ENCODE measurements at regions not wholly inside any gene's neighbourhood (a gene's known extent, or its start where the extent isn't known, plus 50 kb on each side); places are given as distances from the start of the nearest gene placed in this dataset.
"Not testable (repeated sequence)": the region's sequence is repeated elsewhere in the genome, so short reads cannot be mapped to it uniquely, and the experiment has no call there.

- DNase-seq (ENCODE audit: low read depth in 2 of 3, low spot score in 2 of 3) = no peak
These were observed 146.0 kb upstream of the SH3BP4 start for GRCh38 chr2:234805836-234806235.

- no peak for DNase-seq (ENCODE audit: low read depth in 2 of 3, low spot score in 2 of 3)
These were observed 147.1 kb upstream of the SH3BP4 start for GRCh38 chr2:234804704-234805103.

- DNase-seq (ENCODE audit: low read depth in 2 of 3, low spot score in 2 of 3) = no peak
These were observed 149.0 kb upstream of the SH3BP4 start for GRCh38 chr2:234802845-234803171.

- DNase-seq (ENCODE audit: low read depth in 2 of 3, low spot score in 2 of 3) = no peak
These were observed 149.6 kb upstream of the SH3BP4 start for GRCh38 chr2:234802071-234802844.

- no peak for DNase-seq (ENCODE audit: low read depth in 2 of 3, low spot score in 2 of 3)
These were observed 154.1 kb upstream of the SH3BP4 start for GRCh38 chr2:234797566-234798250.

- no peak for DNase-seq (ENCODE audit: low read depth in 2 of 3, low spot score in 2 of 3)
These were observed 155.7 kb upstream of the SH3BP4 start for GRCh38 chr2:234796045-234796591.

- no peak for DNase-seq (ENCODE audit: low read depth in 2 of 3, low spot score in 2 of 3)
These were observed 156.4 kb upstream of the SH3BP4 start for GRCh38 chr2:234795272-234795920.

GRCh38 chr2:234794866-234795265 is 157.0 kb upstream of the SH3BP4 start:
- DNase-seq (ENCODE audit: low read depth in 2 of 3, low spot score in 2 of 3) = no peak

GRCh38 chr2:234793212-234793785 is 158.5 kb upstream of the SH3BP4 start:
- no peak for DNase-seq (ENCODE audit: low read depth in 2 of 3, low spot score in 2 of 3)

GRCh38 chr2:234792621-234793022 is 159.2 kb upstream of the SH3BP4 start:
- DNase-seq (ENCODE audit: low read depth in 2 of 3, low spot score in 2 of 3) = no peak

- DNase-seq (ENCODE audit: low read depth in 2 of 3, low spot score in 2 of 3) = not testable (repeated sequence)
These were observed 159.7 kb upstream of the SH3BP4 start for GRCh38 chr2:234792096-234792495.

GRCh38 chr2:234790380-234790779 is 161.4 kb upstream of the SH3BP4 start:
- DNase-seq (ENCODE audit: low read depth in 2 of 3, low spot score in 2 of 3) = no peak

GRCh38 chr2:234789556-234790325 is 162.1 kb upstream of the SH3BP4 start:
- DNase-seq (ENCODE audit: low read depth in 2 of 3, low spot score in 2 of 3) = no peak

- DNase-seq (ENCODE audit: low read depth in 2 of 3, low spot score in 2 of 3) = no peak
These were observed 163.0 kb upstream of the SH3BP4 start for GRCh38 chr2:234788841-234789240.

GRCh38 chr2:234788381-234788780 is 163.4 kb upstream of the SH3BP4 start:
- DNase-seq (ENCODE audit: low read depth in 2 of 3, low spot score in 2 of 3) = no peak

GRCh38 chr2:234787114-234787513 is 164.7 kb upstream of the SH3BP4 start:
- no peak for DNase-seq (ENCODE audit: low read depth in 2 of 3, low spot score in 2 of 3)

- DNase-seq (ENCODE audit: low read depth in 2 of 3, low spot score in 2 of 3) = no peak
These were observed 177.9 kb upstream of the SH3BP4 start for GRCh38 chr2:234773764-234774409.

- DNase-seq (ENCODE audit: low read depth in 2 of 3, low spot score in 2 of 3) = no peak
These were observed 178.7 kb upstream of the SH3BP4 start for GRCh38 chr2:234773129-234773528.

- DNase-seq (ENCODE audit: low read depth in 2 of 3, low spot score in 2 of 3) = no peak
These were observed 179.1 kb upstream of the SH3BP4 start for GRCh38 chr2:234772733-234773060.

- no peak for DNase-seq (ENCODE audit: low read depth in 2 of 3, low spot score in 2 of 3)
These were observed 179.7 kb upstream of the SH3BP4 start for GRCh38 chr2:234771980-234772732.

Measured in activated CD8-positive, alpha-beta memory T cell treated with anti-CD3 and anti-CD28 coated beads for 48 hours (primary cell).